Glomerular visceral epithelial cell (primary cell): ENCODE measurements at regions not wholly inside any gene's neighbourhood (a gene's known extent, or its start where the extent isn't known, plus 50 kb on each side); places are given as distances from the start of the nearest gene placed in this dataset.
A peak's percentile ranks its signal among the peaks of the same experiment; 100 is the strongest.

Source experiments
- DNase-seq: peaks from one replicate; pipeline ENCODE4 v3.0.0-alpha.2; 2016; ENCODE audit errors: extremely low spot score

DNA sequence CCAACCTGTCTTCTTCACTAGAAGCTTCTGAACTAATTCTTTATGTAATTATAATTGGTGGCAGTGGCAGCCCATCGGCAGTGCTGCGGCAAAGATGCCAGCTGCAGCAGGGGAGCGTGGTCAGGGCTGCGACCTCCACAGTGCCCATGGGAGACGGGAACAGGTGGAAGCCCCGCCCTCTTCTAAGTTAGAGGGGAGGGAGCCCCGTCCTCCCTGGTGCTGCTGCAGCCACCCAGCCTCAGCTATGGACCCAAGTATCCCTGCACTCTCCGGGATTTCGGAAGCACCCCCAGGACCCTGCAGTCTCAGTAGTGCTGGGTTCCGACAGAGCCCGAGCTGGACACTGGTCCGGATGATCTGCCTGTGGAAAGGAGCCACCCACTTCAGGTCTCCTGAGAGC is 117.0 kb upstream of the MBL2 start:
- no peak for DNase-seq

DNA sequence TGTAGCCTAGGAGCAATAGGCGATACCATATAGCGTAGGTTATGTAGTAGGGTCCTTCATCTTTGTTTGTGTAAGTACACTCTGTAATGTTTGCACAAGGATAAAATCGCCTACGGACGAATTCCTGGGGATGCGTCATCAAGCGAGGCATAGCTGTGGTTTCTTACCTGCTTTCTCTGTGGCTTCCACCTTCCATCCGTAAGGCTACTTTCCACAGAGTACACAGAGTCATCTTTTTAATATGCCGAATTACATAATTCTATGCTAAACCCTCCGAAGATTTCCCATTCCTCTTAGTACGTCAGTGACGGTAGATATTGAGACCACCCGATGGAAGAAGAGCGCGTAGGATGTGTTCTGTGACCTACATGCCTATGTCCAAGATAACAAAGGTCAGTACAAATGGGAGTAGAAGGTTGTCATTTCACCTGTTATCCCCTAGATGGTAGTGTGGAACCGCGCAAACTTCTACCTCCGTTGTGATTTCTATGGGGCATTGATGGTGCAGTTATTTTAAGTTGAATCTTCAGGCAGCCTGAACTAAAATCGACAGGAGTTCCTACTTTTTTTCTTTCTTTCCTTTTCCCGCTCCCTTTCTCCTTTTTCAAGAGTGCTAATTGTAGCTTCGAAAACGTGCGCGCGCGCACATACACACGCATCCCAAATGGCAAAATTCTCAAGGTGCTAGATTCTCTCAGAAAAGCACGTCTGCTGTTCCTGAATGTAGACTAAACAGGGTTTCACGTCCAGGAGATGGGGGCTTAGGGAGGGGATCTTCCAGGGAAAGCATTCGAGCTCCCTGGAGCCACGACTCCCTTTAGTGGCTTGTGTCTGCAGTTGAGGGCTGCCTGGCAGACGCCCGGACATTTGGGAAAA is 111.7 kb upstream of the MBL2 start:
- DNase-seq, result peak; percentile 90

DNA sequence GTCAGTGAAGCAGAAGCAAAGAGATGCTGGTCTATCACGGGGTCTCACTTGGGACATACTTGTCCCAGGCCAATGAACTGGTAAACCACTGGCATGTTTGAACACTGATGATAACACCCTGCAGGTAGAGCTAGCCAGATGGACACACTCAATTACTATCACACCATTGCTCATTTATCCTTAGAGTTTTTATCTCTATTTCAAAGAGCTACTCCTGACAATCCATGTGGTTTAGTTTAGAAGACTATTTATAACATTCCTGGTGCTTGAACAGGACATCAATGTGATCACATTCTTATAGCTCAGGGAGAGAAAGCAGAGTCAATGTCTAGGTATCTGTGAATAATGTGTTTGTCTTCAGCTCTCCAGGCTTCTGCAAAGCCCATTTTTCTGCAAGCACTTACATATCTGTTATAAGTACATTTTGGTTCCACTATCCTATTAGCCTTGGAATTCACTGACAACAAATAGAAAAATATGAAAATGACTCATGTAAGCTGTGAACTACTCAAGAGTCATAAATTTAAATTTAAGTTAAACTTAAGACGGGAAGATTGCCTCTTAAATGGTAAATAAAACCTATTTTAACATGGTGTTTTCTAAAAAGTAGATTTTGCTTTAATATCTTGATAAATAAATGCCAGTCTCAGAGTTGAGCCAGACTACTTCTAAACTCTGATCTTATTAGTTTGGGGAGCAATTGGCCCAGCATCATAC is 106.7 kb upstream of the MBL2 start:
- DNase-seq, result peak; percentile 84

DNA sequence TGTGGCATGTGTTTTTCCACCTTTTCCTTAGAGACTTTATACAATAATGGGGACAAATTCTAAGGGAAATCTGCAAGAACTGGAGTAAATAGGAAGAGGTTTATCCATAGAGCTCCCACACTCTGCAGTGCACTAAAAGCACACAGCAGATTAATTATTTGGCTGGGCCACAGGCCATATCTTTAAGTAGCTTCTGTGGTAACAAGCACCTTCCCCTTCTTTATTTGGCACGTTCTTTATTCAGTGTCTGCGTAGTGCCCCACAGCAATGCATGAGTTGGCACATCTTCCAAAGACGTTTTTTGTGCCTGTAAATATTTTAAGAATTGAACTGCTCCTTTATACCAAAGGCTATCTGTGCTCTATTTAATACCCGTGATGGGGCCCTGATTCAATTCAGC is 104.9 kb upstream of the MBL2 start:
- DNase-seq, result no peak

DNA sequence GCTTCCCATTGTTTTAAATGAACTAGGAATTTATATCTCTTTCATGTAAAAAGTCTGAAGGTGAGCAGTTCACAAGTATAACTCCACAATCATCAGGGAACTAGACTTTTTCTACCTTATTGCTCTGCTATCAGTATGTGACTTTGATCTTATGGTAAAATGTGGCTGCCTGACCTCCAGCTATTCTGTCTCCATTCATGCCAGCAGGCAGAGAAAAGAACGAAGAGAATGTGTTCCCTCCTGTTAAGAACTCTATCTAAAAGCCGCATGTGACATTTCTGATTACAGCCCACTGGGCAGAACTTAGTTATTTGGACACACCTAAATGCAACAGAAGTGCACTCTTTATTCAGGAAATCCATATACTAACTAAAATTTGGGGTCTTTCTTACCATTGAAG is 102.8 kb upstream of the MBL2 start:
- DNase-seq, result no peak

DNA sequence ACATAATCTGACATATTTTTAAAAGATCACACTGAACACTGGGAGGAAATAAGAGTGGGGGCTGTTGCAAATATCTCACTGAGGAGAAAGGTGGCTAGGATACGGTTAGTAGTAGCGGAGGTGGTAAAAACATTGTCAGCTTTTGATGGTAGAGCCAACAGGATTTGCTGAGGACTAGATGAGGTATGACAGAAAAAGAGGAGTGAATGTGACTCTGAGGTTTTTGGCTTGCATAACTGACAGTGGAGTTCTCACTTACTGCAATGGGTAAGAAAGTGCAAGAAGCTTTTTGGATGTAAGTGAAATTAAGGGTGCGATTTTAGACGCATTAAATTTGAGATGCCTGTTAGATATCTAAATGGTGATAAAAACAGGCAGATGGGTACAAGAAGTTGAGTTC is 102.0 kb upstream of the MBL2 start:
- DNase-seq, result no peak

DNA sequence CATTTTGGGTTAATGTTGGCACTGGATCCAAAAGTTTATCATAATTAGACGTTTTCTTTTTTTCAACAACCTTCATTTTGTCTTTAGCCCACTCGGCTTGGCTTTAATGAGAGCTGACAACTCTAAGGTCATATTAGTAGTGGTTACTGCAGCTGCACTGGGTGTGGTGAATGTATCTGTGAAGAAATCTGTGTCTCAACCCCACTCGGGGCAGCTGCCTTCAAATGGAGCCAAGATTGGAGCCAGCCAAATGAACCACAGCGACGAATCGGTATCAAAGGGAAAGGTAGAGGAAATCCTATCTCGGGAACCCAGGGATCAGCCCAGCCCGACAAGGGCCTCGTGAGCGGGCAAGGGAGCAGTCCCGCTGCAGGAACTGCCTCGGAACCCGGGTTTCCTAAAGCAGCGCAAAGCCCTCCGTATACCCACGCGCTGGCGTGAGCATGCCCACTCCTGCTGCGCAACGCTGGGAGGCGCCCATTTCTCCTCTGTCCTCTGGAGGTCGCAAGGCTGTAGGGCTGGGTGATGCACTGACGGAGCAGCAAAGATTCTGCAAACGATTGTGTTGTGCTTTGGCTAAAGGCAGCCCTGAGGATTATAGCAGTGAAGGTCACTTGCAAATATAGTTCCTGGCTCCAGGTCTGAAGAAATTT is 98.7 kb upstream of the MBL2 start:
- DNase-seq, result no peak

DNA sequence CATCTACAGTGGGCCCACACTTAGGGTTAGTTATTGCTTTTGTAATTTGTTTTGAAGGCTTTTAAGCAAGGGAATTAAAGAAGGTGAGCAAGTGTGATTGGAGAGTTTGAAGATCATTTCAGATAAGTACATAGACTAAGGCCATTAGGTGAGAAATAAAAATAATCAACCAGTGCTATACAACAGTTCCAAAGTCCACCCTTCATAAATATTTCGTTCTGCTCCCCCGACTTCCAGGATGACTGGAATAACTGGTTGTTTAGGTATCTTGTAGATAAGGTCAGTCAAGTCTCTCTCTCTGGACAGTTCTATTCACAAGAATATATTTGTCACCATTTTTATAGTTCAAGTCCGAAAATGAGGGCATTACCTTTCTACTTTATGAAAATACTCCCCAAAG is 98.0 kb upstream of the MBL2 start:
- no peak for DNase-seq

DNA sequence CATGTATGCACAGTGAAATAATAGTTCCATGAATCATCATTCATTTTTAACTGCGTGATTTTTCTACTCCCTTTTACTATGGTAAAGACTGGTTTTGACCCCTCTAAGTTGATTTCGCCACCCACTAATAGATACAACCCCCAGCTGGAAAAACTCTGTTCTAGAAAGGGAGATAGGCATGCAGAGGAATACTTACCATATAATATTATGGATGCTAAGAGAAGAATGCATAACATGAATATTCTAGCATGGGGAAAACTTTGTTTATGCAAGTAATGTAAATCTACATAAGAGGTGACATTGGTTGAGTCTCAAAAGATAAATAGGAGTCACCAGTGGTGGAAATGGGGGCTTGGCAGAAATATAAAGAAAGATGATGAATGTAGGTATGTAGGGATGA is 97.3 kb upstream of the MBL2 start:
- DNase-seq, result no peak

DNA sequence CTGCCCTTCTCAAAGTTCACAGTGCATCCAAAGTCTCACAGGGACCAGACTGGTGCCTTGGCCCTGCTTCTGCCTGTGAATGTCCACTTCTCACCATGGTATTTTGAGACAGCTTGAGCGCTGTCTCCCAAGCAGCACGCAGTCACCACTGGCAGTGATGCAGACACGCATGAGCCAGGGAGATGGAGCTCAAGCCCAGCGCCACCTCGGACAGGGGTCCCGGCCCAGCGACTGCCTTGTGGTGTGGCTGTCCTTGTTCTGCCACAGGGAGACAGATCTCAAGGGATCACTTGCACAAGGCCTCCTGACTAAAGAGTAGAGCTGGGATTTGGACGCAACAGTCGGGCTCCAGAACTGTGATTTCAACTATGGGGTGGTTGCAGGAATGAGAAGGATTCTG is 92.6 kb upstream of the MBL2 start:
- no peak for DNase-seq

DNA sequence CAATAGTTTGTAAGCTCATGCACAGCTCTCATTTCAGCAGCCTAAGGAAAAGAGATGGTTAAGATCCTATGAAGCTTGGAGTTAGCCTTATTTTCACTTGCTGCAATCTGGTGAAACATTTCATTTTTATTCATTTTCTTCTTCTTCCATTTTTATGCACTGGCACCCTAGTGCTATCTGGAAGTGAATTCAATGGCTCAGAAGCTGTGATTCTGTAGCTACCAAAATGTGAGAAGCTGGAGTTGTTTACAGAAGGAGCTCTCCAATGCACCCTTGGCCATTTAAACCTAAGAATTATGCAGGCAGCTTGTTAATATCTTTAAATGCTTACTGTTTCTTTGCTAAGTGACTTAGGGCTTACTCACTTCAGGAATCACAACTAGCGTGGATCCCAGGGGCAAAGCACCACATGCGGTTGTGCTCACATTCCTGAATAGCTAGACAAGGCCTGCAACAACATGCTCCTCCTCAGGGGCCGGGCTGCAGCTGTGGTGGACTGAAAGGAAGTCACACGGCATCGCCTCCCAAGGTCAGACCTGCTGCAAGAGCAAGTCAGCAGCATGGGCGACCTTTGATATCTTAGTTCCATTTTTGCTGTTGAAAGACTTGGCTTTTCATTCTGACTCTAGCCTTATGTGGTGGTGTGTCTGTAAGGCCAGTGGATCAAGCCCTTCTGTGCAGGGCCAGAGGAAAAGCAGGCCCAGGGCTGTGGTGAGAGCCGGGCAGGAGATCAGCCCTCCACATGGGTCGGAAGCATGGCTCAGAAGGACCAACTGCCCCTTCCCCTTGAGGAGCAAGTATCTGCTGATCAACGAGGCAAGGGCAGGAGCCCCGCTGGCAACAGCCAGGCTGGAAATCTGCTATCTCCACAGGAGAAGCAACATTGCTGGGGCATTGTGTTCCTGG is 91.9 kb upstream of the MBL2 start:
- peak; percentile 96 for DNase-seq

DNA sequence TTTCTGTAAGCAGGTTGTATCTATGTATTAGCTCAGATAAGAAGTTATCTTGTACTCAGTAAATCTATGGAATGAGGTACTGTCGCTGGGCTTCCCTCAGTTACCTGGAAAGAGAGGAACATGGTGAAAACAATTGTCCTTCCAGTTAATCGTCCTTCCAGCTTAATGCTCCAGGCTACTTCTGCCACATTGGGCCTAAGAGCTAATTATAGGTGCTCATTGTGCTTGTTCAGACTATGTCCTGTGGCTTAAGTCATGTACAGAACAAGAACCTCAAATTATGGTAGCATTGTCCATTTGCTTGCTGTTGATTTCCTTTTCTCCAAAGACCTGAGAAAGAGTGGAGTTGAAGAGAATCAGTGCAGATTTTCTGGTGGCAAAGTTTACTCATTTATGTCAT is 86.1 kb upstream of the MBL2 start:
- no peak for DNase-seq

DNA sequence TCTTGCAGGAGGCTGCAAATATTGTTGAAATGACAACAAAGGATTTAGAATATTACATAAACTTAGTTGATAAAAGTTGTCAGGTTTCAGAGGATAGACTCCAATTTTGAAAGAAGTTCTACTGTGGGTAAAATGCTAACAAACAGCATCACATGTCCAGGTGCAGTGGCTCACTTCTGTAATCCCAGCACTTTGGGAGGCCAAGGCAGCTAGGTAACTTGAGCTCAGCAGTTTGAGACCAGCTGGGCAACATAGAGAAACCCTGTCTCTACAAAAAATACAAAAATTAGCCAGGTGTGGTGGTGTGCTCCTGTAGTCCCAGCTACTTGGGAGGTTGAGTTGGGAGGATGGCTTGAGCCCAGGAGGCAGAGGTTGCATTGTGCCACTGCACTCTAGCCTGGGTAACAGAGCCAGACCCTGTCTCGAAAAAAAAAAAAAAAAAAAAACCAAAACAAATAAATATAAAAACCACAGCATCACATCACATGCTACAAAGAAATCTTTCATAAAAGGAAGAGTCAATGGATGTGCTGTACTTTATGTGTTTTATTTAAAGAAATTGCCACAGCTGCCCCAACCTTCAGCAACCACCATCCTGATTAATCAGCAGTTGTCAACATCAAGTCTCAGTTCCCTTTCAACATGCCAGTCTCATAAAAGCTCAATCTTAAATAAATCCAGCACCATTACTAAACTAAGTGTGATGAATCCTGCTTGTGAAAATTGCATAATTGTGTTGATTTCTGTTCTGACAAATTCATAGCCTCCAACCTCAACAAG is 83.2 kb upstream of the MBL2 start:
- DNase-seq, result no peak

DNA sequence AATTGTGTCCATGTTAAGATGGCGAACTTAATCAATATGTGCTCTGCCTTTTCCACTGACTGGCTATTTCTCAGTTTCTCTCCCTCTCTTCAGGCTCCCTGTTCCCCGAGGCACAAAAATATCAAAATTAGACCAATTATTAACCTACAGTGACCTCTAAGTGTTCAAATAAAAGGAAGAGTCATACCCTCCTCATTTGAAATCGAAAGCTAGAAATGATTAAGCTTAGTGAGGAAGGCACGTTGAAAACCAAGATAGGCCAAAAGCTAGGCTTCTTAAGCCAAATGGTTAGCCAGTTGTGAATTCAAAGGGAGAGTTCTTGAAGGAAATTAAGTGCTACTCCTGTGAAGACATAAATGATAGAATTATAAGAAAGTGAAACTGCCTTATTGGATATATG is 81.1 kb upstream of the MBL2 start:
- no peak for DNase-seq

DNA sequence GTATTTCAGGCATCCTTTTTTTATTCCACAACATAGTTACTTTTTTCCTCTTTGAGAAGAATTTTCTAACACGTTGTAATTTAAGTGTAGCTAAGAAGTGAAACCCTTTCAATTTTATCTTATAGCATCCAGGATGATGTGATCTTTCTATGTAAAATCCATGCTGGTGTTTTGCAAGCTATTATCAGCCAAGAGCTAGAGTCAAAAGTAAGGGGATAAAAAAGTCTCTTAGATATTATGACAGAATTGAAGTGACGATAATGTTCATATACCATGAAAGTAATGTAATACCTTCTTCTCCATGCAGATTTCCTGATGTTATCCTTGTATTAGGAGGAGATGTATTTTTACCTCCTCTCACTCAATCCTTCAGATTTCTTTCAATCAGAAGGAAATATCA is 64.2 kb upstream of the MBL2 start:
- no peak for DNase-seq
